Spleen (tissue), 11 donors: ENCODE measurements at regions not wholly inside any gene's neighbourhood (a gene's known extent, or its start where the extent isn't known, plus 50 kb on each side); places are given as distances from the start of the nearest gene placed in this dataset.

ENCODE experiments used
- DNase-seq: peaks from one replicate; pipeline ENCODE4 v3.0.0-alpha.2; 2020
- H3K27ac ChIP-seq, 8 donors: fragments of 200-600 bp; sonication (generic) in 7 of 8; 1 replicate in 4 of 8; 2 replicates in 4 of 8; pipeline versions ENCODE4 v1.5.0 to v1.8.0; 2016 to 2021; ENCODE audit warnings: inconsistent platforms in 4 of 8, mild to moderate bottlenecking in 4 of 8, moderate library complexity in 1 of 8
- H3K27me3 ChIP-seq, 7 donors: fragments of 200-600 bp; sonication (generic) in 6 of 7; replicated peaks in 1 of 7; 1 replicate in 4 of 7; 2 replicates in 3 of 7; pipeline versions ENCODE4 v1.5.0 to v1.8.0; 2016 to 2021; ENCODE audit warnings: inconsistent platforms in 3 of 7, mild to moderate bottlenecking in 1 of 7
- H3K36me3 ChIP-seq, 6 donors: fragments of 200-600 bp; sonication (generic) in 5 of 6; 1 replicate in 4 of 6; 2 replicates in 2 of 6; pipeline versions ENCODE4 v1.5.0 to v1.8.0; 2016 to 2021; ENCODE audit warnings: inconsistent platforms in 2 of 6
- H3K4me1 ChIP-seq, 6 donors: fragments of 200-600 bp; sonication (generic) in 5 of 6; 1 replicate in 3 of 6; 2 replicates in 3 of 6; pipeline versions ENCODE4 v1.5.0 to v1.8.0; 2016 to 2021; ENCODE audit warnings: inconsistent platforms in 3 of 6
- H3K4me3 ChIP-seq, 8 donors: fragments of 200-600 bp; sonication (generic) in 7 of 8; 1 replicate in 4 of 8; 2 replicates in 4 of 8; pipeline versions ENCODE4 v1.5.0 to v1.8.0; 2016 to 2021; ENCODE audit warnings: inconsistent platforms in 4 of 8, mild to moderate bottlenecking in 4 of 8, moderate library complexity in 2 of 8
- H3K9me3 ChIP-seq, 8 donors: fragments of 200-600 bp; sonication (generic) in 7 of 8; 1 replicate in 4 of 8; 2 replicates in 4 of 8; pipeline versions ENCODE4 v1.5.0 to v1.8.0; 2016 to 2021; ENCODE audit warnings: inconsistent platforms in 4 of 8
- CTCF ChIP-seq, 11 experiments: fragments of 200-600 bp in 7 of 11; fragments of 450-650 bp in 4 of 11; sonication (generic) in 4 of 11; IDR thresholded peaks in 8 of 11; conservative IDR thresholded peaks in 3 of 11; 1 replicate in 7 of 11; 2 replicates in 4 of 11; pipeline versions ENCODE4 v1.4.0 to v1.8.0; 2016 to 2021; ENCODE audit warnings: antibody characterized with exemption in 11 of 11, inconsistent platforms in 4 of 11, mild to moderate bottlenecking in 1 of 11
- POLR2A ChIP-seq, 3 donors: fragments of 450-650 bp; IDR thresholded peaks; one replicate each; pipeline ENCODE4 v1.5.1; 2017; ENCODE audit warnings: antibody characterized with exemption in 3 of 3, mild to moderate bottlenecking in 1 of 3
- POLR2AphosphoS5 ChIP-seq, 3 donors: sonication (generic); formaldehyde crosslinking; IDR thresholded peaks; one replicate each; pipeline ENCODE4 v1.5.1; 2017; ENCODE audit warnings: antibody characterized with exemption in 3 of 3
- WGBS, 5 donors: extraction: QIAGEN DNeasy Blood & Tissue Kit in 3 of 5; methylation state at CpG; one replicate each; pipeline versions ENCODE4 v1.1.5 to v1.1.7; 2013 to 2018; 5-methylcytosine and 5-hydroxymethylcytosine counted together
- intact Hi-C: fragments of 100-400 bp; cut with DNase I; formaldehyde crosslinking; loops from one replicate; pipeline ENCODE4 v1.15.0; 2023; ENCODE audit warnings: low total_unique reads
- donor health status: healthy with polysubstance abuse.
- donor health status: DM: no; HTN: no; CAD: no; lungs with moderate emphysema.
- donor health status: DM: no; HTN: no; CAD: no.
- donor health status: Bipolar disorder and iron deficiency.
- donor health status: healthy.
- donor health status: DM: no; HTN: no; CAD: no.
- donor health status: DM: yes; HTN: yes; CAD: no.

DNA sequence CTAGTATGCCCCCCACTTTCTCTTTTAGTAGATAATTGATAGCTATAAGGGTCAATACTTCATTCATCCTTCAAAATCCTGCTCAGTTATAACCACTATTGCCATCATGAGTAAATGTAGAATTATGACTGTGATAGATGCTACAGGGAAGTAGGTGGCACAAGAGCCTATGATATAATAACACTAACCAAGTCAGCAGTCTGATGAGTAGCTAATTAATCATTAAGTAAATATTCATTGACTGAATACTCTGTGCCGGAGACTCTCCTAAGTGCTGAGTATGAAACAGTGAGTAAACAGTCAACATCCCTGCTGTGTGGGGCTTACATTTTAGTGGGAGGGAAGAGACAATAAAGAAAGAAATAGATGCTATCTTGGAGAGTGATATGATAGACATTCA lies 430.3 kb upstream of the ZNF462 start:
- H3K36me3 ChIP-seq = no peaks in the 10 kb centered on the region
- no peaks in the 10 kb centered on the region for H3K4me1 ChIP-seq
- no peak for DNase-seq
- 86 to 98% (median 94%) methylated on average over 1 of the region's 1 CpG for WGBS, 5 donors
- intact Hi-C loops = no loop called here
- no peaks in the 10 kb centered on the region for H3K9me3 ChIP-seq
- no peak overlapping the region for H3K4me3 ChIP-seq
- H3K27ac ChIP-seq = no peak overlapping the region
- H3K27me3 ChIP-seq = peaks cover 0 to under 1% (median 0%) of the 10 kb centered on the region in 7 donors
- TF ChIP-seq POLR2A (IDR thresholded peaks at IDR 0.05) (no peak), POLR2AphosphoS5 (IDR thresholded peaks at IDR 0.05) (no peak), CTCF (IDR thresholded peaks at IDR 0.05 in 8 of 11, conservative IDR thresholded peaks at IDR 0.05 in 3 of 11) (no peak)

DNA sequence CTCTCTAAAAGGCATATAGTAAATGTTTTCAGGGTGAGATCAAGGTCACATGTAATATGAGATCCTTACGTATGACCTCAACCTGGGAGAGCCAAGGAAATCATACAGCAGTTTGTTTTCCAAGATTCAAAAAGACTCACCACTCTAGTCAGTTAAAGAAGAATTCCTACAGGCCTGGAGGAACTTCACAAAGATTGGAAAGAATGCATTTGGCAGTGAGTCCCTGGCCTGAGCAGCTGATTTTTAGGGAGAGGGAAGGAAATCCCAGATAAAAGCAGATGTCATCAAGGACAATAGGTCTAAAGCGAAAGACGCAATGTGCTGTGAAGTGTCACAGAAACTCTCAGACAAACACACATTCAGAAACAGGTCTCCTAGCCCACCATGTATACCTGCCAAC lies 424.0 kb upstream of the ZNF462 start:
- no peak for DNase-seq
- no peak overlapping the region for H3K4me3 ChIP-seq
- H3K9me3 ChIP-seq = peaks cover 0 to 5% (median 0%) of the 10 kb centered on the region in 8 donors
- H3K27me3 ChIP-seq = no peaks in the 10 kb centered on the region
- TF ChIP-seq POLR2A (IDR thresholded peaks at IDR 0.05) (no peak), POLR2AphosphoS5 (IDR thresholded peaks at IDR 0.05) (no peak), CTCF (IDR thresholded peaks at IDR 0.05 in 8 of 11, conservative IDR thresholded peaks at IDR 0.05 in 3 of 11) (no peak)
- H3K27ac ChIP-seq = peak overlapping the region in 4 of 8 donors; percentile 6 to 55 (median 36)
- H3K4me1 ChIP-seq = peaks cover 0 to 22% (median 9%) of the 10 kb centered on the region in 6 donors
- H3K36me3 ChIP-seq = no peaks in the 10 kb centered on the region
- intact Hi-C loops = no loop called here
- WGBS, 5 donors = 37 to 81% (median 68%) methylated on average over 3 of the region's 3 CpGs

- H3K27me3 ChIP-seq = no peaks in the 10 kb centered on the region
- no peak overlapping the region for H3K4me3 ChIP-seq
- peaks cover 0 to 5% (median 0%) of the 10 kb centered on the region in 8 donors for H3K9me3 ChIP-seq
- no peak for DNase-seq
- intact Hi-C loops = no loop called here
- H3K27ac ChIP-seq = peak overlapping the region in 3 of 8 donors; percentile 53 to 63 (median 57)
- TF ChIP-seq POLR2A (IDR thresholded peaks at IDR 0.05) (no peak), POLR2AphosphoS5 (IDR thresholded peaks at IDR 0.05) (peak in 1 of 3 donors; percentile 57)
- H3K4me1 ChIP-seq = peaks cover 0 to 22% (median 9%) of the 10 kb centered on the region in 6 donors
- 26 to 67% (median 43%) methylated on average over 3 of the region's 3 CpGs for WGBS, 5 donors
- H3K36me3 ChIP-seq = no peaks in the 10 kb centered on the region
These were observed 421.7 kb upstream of the ZNF462 start for GRCh38 chr9:106441283-106441682.

GRCh38 chr9:106443520-106443919 lies 419.4 kb upstream of the ZNF462 start:
- Histone ChIP-seq H3K27ac (no peak overlapping the region), H3K9me3 (peaks cover 0 to 5% (median 0%) of the 10 kb centered on the region in 8 donors), H3K27me3 (no peaks in the 10 kb centered on the region), H3K4me3 (no peak overlapping the region), H3K4me1 (peaks cover 0 to 21% (median 8%) of the 10 kb centered on the region in 6 donors), H3K36me3 (no peaks in the 10 kb centered on the region)
- 45 to 62% (median 47%) methylated on average over 1 of the region's 1 CpG for WGBS, 5 donors
- TF ChIP-seq POLR2AphosphoS5 (IDR thresholded peaks at IDR 0.05) = no peak
- no peak for TF ChIP-seq CTCF (IDR thresholded peaks at IDR 0.05 in 8 of 11, conservative IDR thresholded peaks at IDR 0.05 in 3 of 11)
- TF ChIP-seq POLR2A (IDR thresholded peaks at IDR 0.05) = no peak
- no peak for DNase-seq
- intact Hi-C loops = no loop called here

DNA sequence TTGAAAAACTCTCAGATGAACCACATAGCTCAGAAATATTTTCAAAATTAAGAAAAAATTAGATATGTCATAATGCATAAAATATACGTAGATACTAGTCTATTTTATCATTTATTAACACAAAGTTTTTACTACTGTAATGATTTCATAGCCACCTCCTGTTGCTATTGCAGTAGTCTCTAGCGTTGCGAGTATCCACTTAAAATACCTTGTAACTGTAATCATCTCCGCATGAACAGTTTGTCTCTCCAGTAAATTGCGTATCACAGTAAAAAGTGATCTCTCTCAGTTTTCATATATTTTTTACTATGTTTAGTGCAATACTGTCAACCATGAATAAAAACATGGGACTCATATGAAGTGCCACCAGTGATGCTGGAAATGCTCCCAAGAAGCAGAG lies 417.9 kb upstream of the ZNF462 start:
- intact Hi-C loops = no loop called here
- H3K27ac ChIP-seq = no peak overlapping the region
- WGBS, 5 donors = 93 to 97% (median 95%) methylated on average over 5 of the region's 5 CpGs

More for the DNA sequence above, 417.9 kb upstream of the ZNF462 start:
- Histone ChIP-seq H3K36me3 (no peaks in the 10 kb centered on the region), H3K4me1 (peaks cover 0 to 15% (median 7%) of the 10 kb centered on the region in 6 donors), H3K4me3 (no peak overlapping the region), H3K9me3 (peaks cover 0 to 5% (median 0%) of the 10 kb centered on the region in 8 donors), H3K27me3 (no peaks in the 10 kb centered on the region)
- TF ChIP-seq POLR2AphosphoS5 (IDR thresholded peaks at IDR 0.05) (no peak), POLR2A (IDR thresholded peaks at IDR 0.05) (no peak), CTCF (IDR thresholded peaks at IDR 0.05 in 8 of 11, conservative IDR thresholded peaks at IDR 0.05 in 3 of 11) (no peak)
- no peak for DNase-seq
